Astrocyte (in vitro differentiated cells and primary cell): ENCODE measurements at regions not wholly inside any gene's neighbourhood (a gene's known extent, or its start where the extent isn't known, plus 50 kb on each side); places are given as distances from the start of the nearest gene placed in this dataset.

Experiments used
- DNase-seq: peaks from one replicate; pipeline ENCODE4 v3.0.0-alpha.2; 2010; ENCODE audit warnings: low read depth
- FAIRE-seq: peaks from 2 replicates; lab custom pipeline; 2011; peaks lifted over from hg19 to GRCh38; lab: Jason Lieb, UNC
- H2AFZ ChIP-seq: 2 replicates; pipeline ENCODE4 v1.6.0; 2012; ENCODE audit warnings: low read depth, low read length, inconsistent platforms
- H3K27ac ChIP-seq: 2 replicates; pipeline ENCODE4 v1.5.1; 2011; ENCODE audit warnings: low read depth, low read length, inconsistent platforms
- H3K27me3 ChIP-seq: 2 replicates; pipeline ENCODE4 v1.6.0; 2011; ENCODE audit warnings: low read length, inconsistent platforms; ENCODE audit not compliant: insufficient read depth
- H3K36me3 ChIP-seq: 2 replicates; pipeline ENCODE4 v1.5.1; 2011; ENCODE audit warnings: low read length, inconsistent platforms; ENCODE audit not compliant: insufficient read depth
- H3K4me1 ChIP-seq: 2 replicates; pipeline ENCODE4 v1.5.1; 2011; ENCODE audit warnings: low read length, inconsistent platforms; ENCODE audit not compliant: insufficient read depth
- H3K4me2 ChIP-seq: 2 replicates; pipeline ENCODE4 v1.6.0; 2012; ENCODE audit warnings: low read length, inconsistent platforms
- H3K4me3 ChIP-seq: 2 replicates; pipeline ENCODE4 v1.5.1; 2011; ENCODE audit warnings: low read depth, mild to moderate bottlenecking, low read length, inconsistent platforms; ENCODE audit not compliant: insufficient read depth
- H3K79me2 ChIP-seq: 2 replicates; pipeline ENCODE4 v1.6.0; 2012; ENCODE audit warnings: mild to moderate bottlenecking, low read length, inconsistent platforms; ENCODE audit not compliant: insufficient read depth
- H3K9ac ChIP-seq: 2 replicates; pipeline ENCODE4 v1.6.0; 2012; ENCODE audit warnings: mild to moderate bottlenecking, low read length, inconsistent platforms
- H3K9me3 ChIP-seq: 2 replicates; pipeline ENCODE4 v1.5.1; 2012; ENCODE audit warnings: low read depth, mild to moderate bottlenecking, low read length, inconsistent platforms; ENCODE audit not compliant: insufficient read depth
- H4K20me1 ChIP-seq: 2 replicates; pipeline ENCODE4 v1.6.0; 2012; ENCODE audit warnings: low read length, inconsistent platforms; ENCODE audit not compliant: insufficient read depth
- H3K27ac Mint-ChIP-seq: one replicate; pipeline ENCODE4 v1.8.0; 2021; ENCODE audit warnings: mild to moderate bottlenecking, mixed read lengths; ENCODE audit not compliant: unreplicated experiment
- H3K27me3 Mint-ChIP-seq: one replicate; pipeline ENCODE4 v1.8.0; 2021; ENCODE audit warnings: low read depth, mixed read lengths; ENCODE audit not compliant: unreplicated experiment
- H3K36me3 Mint-ChIP-seq: one replicate; pipeline ENCODE4 v1.8.0; 2021; ENCODE audit warnings: low read depth, mixed read lengths; ENCODE audit not compliant: unreplicated experiment
- H3K4me1 Mint-ChIP-seq: one replicate; pipeline ENCODE4 v1.8.0; 2021; ENCODE audit warnings: low read depth, mixed read lengths; ENCODE audit not compliant: unreplicated experiment
- H3K4me3 Mint-ChIP-seq: one replicate; pipeline ENCODE4 v1.8.0; 2021; ENCODE audit warnings: mild to moderate bottlenecking, moderate library complexity, mixed read lengths; ENCODE audit not compliant: unreplicated experiment
- H3K9me3 Mint-ChIP-seq: one replicate; pipeline ENCODE4 v1.8.0; 2021; ENCODE audit warnings: mild to moderate bottlenecking, mixed read lengths; ENCODE audit not compliant: unreplicated experiment
- CTCF ChIP-seq: IDR thresholded peaks from 2 replicates; pipeline ENCODE4 v1.5.1; 2011; ENCODE audit warnings: low read depth, mild to moderate bottlenecking, inconsistent platforms, low read length, moderate library complexity; ENCODE audit not compliant: insufficient read depth
- EZH2 ChIP-seq: IDR thresholded peaks from 2 replicates; pipeline ENCODE4 v1.6.1; 2012; ENCODE audit warnings: mild to moderate bottlenecking, low read length, inconsistent platforms; ENCODE audit not compliant: insufficient read depth

GRCh38 chr1:232405781-232406180 lies 224.2 kb downstream of the SIPA1L2 start:
- Mint-ChIP-seq H3K4me3 (no peak overlapping the region), H3K9me3 (peaks cover 5% of the 10 kb centered on the region), H3K36me3 (peaks cover 12% of the 10 kb centered on the region), H3K27me3 (no peaks in the 10 kb centered on the region), H3K4me1 (peaks cover 1% of the 10 kb centered on the region), H3K27ac (no peak overlapping the region)
- no peak overlapping the region for H3K27ac ChIP-seq
- H4K20me1 ChIP-seq: no peaks in the 10 kb centered on the region
- H3K36me3 ChIP-seq: no peaks in the 10 kb centered on the region
- H3K4me1 ChIP-seq: no peaks in the 10 kb centered on the region
- no peak overlapping the region for H3K4me3 ChIP-seq
- no peak for TF ChIP-seq EZH2
- TF ChIP-seq CTCF: no peak
- FAIRE-seq: no peak
- no peaks in the 10 kb centered on the region for H3K9me3 ChIP-seq
- no peak overlapping the region for H2AFZ ChIP-seq
- DNase-seq: no peak
- no peaks in the 10 kb centered on the region for H3K79me2 ChIP-seq
- H3K27me3 ChIP-seq: no peaks in the 10 kb centered on the region
- no peak overlapping the region for H3K9ac ChIP-seq
- H3K4me2 ChIP-seq: no peak overlapping the region

DNA sequence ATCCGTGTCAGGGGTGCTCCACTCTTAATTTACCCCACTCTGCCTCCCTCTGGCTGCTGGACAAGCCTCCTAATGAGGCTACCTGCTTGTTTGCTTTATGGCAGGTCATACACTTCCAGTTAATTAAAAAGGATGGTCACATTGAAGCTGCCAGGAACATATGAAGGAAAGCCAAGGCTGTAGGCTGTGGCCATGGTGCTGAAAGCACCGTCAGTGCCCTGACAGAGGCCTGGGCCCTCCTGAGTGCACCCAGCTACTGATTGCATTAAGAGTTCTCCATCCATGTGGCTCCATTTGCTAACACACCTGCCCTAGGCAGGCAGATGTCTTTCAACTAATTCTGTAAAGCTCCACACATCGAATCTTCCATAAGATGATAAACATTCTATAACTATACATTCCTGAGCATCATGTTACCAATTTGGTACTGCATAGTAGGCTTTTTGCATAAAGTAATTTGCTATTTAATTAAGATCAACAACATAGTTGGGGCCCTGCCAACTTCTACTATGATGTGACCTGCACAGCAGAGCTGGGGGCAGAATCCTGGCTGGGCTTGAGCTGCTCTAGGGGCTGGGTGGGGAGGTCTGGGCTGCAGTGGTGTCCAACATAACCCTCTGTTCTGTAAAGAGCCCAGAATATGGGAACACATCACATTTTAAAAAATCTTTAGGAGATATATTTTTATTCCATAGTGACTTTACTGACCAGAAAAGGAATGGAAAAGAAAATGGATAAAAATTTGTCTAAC lies 224.8 kb downstream of the SIPA1L2 start:
- Mint-ChIP-seq H3K27ac (no peak overlapping the region), H3K36me3 (peaks cover 16% of the 10 kb centered on the region), H3K27me3 (no peaks in the 10 kb centered on the region), H3K4me1 (peaks cover 1% of the 10 kb centered on the region), H3K9me3 (peaks cover 5% of the 10 kb centered on the region), H3K4me3 (no peak overlapping the region)
- Histone ChIP-seq H3K4me3 (no peak overlapping the region), H3K4me2 (no peak overlapping the region), H3K9ac (no peak overlapping the region), H2AFZ (no peak overlapping the region), H3K27me3 (no peaks in the 10 kb centered on the region), H3K4me1 (no peaks in the 10 kb centered on the region), H3K36me3 (no peaks in the 10 kb centered on the region), H4K20me1 (no peaks in the 10 kb centered on the region), H3K9me3 (no peaks in the 10 kb centered on the region), H3K27ac (no peak overlapping the region), H3K79me2 (no peaks in the 10 kb centered on the region)
- TF ChIP-seq CTCF (no peak), EZH2 (no peak)
- DNase-seq: no peak
- FAIRE-seq: no peak

GRCh38 chr1:232404227-232404626 lies 225.7 kb downstream of the SIPA1L2 start:
- H3K4me1 ChIP-seq: no peaks in the 10 kb centered on the region
- peaks cover 1% of the 10 kb centered on the region for H3K4me1 Mint-ChIP-seq
- TF ChIP-seq CTCF: no peak
- TF ChIP-seq EZH2: no peak
- no peak overlapping the region for H3K27ac ChIP-seq
- H3K4me3 Mint-ChIP-seq: no peak overlapping the region
- H3K27ac Mint-ChIP-seq: no peak overlapping the region
- FAIRE-seq (no peak), DNase-seq (no peak)
- peaks cover 17% of the 10 kb centered on the region for H3K36me3 Mint-ChIP-seq
- H3K4me2 ChIP-seq: no peak overlapping the region
- no peaks in the 10 kb centered on the region for H3K79me2 ChIP-seq
- no peaks in the 10 kb centered on the region for H3K27me3 Mint-ChIP-seq
- no peaks in the 10 kb centered on the region for H3K27me3 ChIP-seq
- H4K20me1 ChIP-seq: no peaks in the 10 kb centered on the region
- H3K36me3 ChIP-seq: no peaks in the 10 kb centered on the region
- no peak overlapping the region for H3K4me3 ChIP-seq
- H3K9me3 ChIP-seq: no peaks in the 10 kb centered on the region
- no peak overlapping the region for H2AFZ ChIP-seq
- H3K9ac ChIP-seq: no peak overlapping the region
- peaks cover under 1% of the 10 kb centered on the region for H3K9me3 Mint-ChIP-seq
